ENCODE measurements at regions not wholly inside any gene's neighbourhood (a gene's known extent, or its start where the extent isn't known, plus 50 kb on each side); places are given as distances from the start of the nearest gene placed in this dataset.

DNA sequence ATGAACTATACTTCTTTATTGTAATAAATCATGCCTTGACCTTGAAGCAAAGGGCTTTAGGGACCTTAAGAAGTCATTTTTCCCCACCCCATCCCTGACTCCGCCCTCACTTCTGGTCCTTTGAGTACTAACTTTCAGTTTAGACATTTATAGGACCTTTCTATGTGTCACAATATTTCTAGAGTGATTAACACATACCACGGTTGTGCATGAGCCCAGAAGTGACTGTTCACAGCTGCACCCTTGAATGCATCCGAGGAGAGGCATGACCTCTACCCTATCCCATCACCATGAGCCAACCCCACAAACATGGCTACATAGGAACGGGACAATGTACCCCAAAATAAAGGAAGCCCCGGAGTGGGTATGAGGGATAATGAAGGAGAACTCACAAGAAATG, 160.3 kb downstream of the HSD17B3 start:
- H3K4me3 ChIP-seq (replicated peaks in 1 of 3; ENCODE audit: insufficient read depth in 1 of 3, low read depth in 1 of 3, low read length in 3 of 3): no peak overlapping the region
- intact Hi-C loops (cut with micrococcal nuclease): no loop called here
- ChIA-PET CTCF (interaction anchor here (0.6 kb wide), 1 partner anchor 88 kb away, joined by 5 read pairs; no protein-coding TSS in a partner anchor), POLR2A (no interaction called here)
- H3K9me3 ChIP-seq (replicated peaks; ENCODE audit: control insufficient read depth, insufficient read depth, low read length): no peaks in the 10 kb centered on the region
- no peaks in the 10 kb centered on the region for H3K79me2 ChIP-seq (ENCODE audit: control insufficient read depth, insufficient read depth, low read length)
- dilution Hi-C loops (cut with MboI; ENCODE audit: extremely low pct_ligation_motif_present, low sequenced_read_pairs): no loop called here
- H3K9ac ChIP-seq (replicated peaks; ENCODE audit: extremely low read depth, insufficient read depth, low read length): no peak overlapping the region
- no peak overlapping the region for H3K4me2 ChIP-seq (ENCODE audit: insufficient read depth, low read length)
- H3K9me1 ChIP-seq (replicated peaks; ENCODE audit: control insufficient read depth, extremely low read depth, insufficient read depth, low read length): no peaks in the 10 kb centered on the region
- no peak for DNase-seq (ENCODE audit: low read depth, low spot score)
- no TSS peak for BruUV-seq (replicated peaks)
- no peaks in the 10 kb centered on the region for H3K4me1 ChIP-seq (ENCODE audit: control insufficient read depth, extremely low read depth, insufficient read depth, low read length)
- no peak overlapping the region for H3K27ac ChIP-seq (ENCODE audit: insufficient read depth, low read depth, low read length)
- H2AFZ ChIP-seq (ENCODE audit: low read depth, low read length): no peak overlapping the region
- H4K20me1 ChIP-seq (replicated peaks; ENCODE audit: control insufficient read depth, extremely low read depth, insufficient read depth, low read length): no peaks in the 10 kb centered on the region
- TF ChIP-seq EZH2 (IDR thresholded peaks at IDR 0.05; ENCODE audit: borderline replicate concordance, low read depth, low read length, severe bottlenecking) (no peak), FOS (IDR thresholded peaks at IDR 0.05; ENCODE audit: borderline replicate concordance, insufficient read depth, low read length) (no peak), POLR2AphosphoS5 (IDR thresholded peaks at IDR 0.05; ENCODE audit: insufficient read depth, low read depth, low read length) (no peak), MYC (IDR thresholded peaks at IDR 0.05; ENCODE audit: low read depth, low read length) (no peak), JUN (IDR thresholded peaks at IDR 0.05; ENCODE audit: borderline replicate concordance, insufficient read depth, insufficient read length, low read depth) (no peak), POLR2A (IDR thresholded peaks at IDR 0.05; ENCODE audit: low read depth, low read length) (no peak), GATA2 (IDR thresholded peaks at IDR 0.05; ENCODE audit: insufficient read depth, insufficient read length, low read depth, low read length) (no peak)
- TF ChIP-seq, protein P1, sequence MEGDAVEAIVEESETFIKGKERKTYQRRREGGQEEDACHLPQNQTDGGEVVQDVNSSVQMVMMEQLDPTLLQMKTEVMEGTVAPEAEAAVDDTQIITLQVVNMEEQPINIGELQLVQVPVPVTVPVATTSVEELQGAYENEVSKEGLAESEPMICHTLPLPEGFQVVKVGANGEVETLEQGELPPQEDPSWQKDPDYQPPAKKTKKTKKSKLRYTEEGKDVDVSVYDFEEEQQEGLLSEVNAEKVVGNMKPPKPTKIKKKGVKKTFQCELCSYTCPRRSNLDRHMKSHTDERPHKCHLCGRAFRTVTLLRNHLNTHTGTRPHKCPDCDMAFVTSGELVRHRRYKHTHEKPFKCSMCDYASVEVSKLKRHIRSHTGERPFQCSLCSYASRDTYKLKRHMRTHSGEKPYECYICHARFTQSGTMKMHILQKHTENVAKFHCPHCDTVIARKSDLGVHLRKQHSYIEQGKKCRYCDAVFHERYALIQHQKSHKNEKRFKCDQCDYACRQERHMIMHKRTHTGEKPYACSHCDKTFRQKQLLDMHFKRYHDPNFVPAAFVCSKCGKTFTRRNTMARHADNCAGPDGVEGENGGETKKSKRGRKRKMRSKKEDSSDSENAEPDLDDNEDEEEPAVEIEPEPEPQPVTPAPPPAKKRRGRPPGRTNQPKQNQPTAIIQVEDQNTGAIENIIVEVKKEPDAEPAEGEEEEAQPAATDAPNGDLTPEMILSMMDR (IDR thresholded peaks at IDR 0.05; ENCODE audit: extremely low read depth in 1 of 2, insufficient read depth in 1 of 2, low read depth in 1 of 2, low read length in 2 of 2): no peak
- TF ChIP-seq, protein P2, sequence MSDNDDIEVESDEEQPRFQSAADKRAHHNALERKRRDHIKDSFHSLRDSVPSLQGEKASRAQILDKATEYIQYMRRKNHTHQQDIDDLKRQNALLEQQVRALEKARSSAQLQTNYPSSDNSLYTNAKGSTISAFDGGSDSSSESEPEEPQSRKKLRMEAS (IDR thresholded peaks at IDR 0.05; ENCODE audit: insufficient read depth, insufficient read length): no peak
- no peaks in the 10 kb centered on the region for H3K36me3 ChIP-seq (ENCODE audit: control insufficient read depth in 2 of 2, extremely low read depth in 1 of 2, insufficient read depth in 2 of 2, low read length in 2 of 2)
- no peak for FAIRE-seq
- H3K27me3 ChIP-seq (ENCODE audit: control insufficient read depth in 2 of 2, insufficient read depth in 2 of 2, low read length in 2 of 2): peaks cover 0 to 2% of the 10 kb centered on the region in 2 experiments

Measured in endothelial cell of umbilical vein (primary cell).